HK-2 (cell line): ENCODE measurements at regions not wholly inside any gene's neighbourhood (a gene's known extent, or its start where the extent isn't known, plus 50 kb on each side); places are given as distances from the start of the nearest gene placed in this dataset.
"Not testable (repeated sequence)": the region's sequence is repeated elsewhere in the genome, so short reads cannot be mapped to it uniquely, and the experiment has no call there.

Experiments used
- DNase-seq: peaks from one replicate; pipeline ENCODE4 v3.0.0-alpha.2; 2018; ENCODE audit not compliant: unreplicated experiment

- no peak for DNase-seq
These were observed 1339.2 kb upstream of the TENM4 start for GRCh38 chr11:80779905-80780605.

DNA sequence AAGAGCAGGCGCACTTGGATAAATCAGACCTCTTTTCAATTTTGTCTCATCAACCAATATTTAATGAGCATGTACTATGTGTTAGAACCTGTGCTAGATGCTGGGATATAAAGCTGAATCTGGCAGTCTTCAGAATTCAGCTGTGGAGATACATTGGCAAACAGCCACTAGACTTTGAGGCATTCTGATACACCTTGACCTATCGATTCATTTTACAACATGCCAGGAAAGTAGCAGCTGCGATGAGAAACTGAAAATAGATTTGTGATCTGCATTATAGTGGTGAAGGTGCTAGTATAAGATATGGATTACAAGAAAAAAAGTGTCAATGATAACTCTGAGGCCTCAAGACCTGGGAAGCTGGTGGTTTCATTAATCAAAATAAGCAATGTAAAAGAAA, 1338.1 kb upstream of the TENM4 start:
- DNase-seq: no peak

DNA sequence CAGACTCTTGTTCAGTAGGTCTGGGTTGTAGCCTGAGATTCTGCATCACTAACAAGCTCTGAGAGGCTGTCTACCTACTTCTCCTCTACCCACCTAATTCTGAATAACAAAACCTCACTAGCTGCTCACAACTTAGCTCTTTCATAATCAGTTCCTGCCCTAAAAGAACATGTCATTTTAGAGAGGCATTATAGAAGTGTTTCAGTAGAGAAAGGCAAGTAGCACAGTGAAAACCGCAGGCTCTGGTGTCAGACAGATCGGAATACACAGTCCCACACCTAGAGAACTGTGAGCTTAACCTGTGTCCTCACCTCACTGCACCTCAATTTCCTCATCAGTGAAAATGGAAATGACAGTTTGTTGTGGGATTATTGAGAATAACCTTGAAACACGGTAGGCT, 1337.6 kb upstream of the TENM4 start:
- no peak for DNase-seq

GRCh38 chr11:80773919-80774318, 1333.1 kb upstream of the TENM4 start:
- no peak for DNase-seq

- no peak for DNase-seq
These were observed 1330.2 kb upstream of the TENM4 start for GRCh38 chr11:80771017-80771416.

GRCh38 chr11:80758787-80759186, 1318.0 kb upstream of the TENM4 start:
- DNase-seq: no peak

DNA sequence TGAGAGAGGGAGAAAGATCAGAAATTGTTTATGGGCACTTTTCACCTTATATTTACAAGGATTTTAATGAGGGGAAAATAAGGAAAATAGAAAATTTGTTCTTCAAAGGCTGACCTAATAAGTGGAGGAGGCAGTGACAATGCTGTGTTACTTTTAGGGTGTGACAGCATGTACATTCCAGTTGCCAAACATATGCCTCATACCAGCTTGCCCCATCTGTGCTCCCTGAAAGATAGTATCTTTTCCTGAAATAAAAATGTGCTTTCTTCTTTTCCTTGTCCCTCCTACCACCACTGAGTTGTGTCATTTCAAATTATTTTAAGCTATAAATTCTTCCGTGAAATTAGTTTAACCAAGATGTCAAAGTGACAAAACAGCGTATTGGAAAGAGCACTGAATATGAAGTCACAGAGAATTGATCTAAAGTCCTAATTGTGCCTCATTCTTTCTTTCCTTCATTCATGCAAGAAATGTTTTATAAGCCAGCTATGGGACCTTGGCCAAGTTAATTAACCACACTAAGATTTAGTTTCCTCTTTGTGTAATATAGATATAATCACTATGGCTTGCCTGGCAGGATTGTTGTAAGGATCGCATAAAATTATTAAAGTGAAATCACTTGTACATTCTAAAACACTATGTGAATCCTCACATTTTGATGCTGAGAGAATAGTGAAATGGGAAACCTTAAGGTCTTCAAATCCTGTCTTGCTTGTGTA, 1307.5 kb upstream of the TENM4 start:
- DNase-seq: no peak

- no peak for DNase-seq
These were observed 1305.5 kb upstream of the TENM4 start for GRCh38 chr11:80746300-80746699.

GRCh38 chr11:80745416-80745815, 1304.6 kb upstream of the TENM4 start:
- no peak for DNase-seq

DNA sequence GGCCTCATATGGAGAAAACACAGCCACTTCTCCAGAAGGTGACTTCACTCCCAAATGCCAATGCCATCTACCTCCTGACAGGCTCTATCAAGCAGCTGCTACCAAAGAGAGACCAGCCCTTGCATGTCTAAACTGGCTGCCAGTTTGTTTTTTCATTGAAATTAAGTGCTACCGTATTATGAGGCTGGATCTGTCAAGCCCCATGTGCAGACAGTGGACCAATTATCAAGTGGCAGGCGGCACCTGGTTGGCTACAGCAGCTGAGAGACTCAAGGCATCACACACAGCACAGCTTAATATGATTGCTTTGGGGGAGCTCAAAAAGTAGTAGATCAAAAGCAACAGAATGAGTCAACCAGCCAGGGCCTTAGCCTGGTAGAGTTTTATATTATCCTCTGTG, 1293.0 kb upstream of the TENM4 start:
- DNase-seq: no peak

DNA sequence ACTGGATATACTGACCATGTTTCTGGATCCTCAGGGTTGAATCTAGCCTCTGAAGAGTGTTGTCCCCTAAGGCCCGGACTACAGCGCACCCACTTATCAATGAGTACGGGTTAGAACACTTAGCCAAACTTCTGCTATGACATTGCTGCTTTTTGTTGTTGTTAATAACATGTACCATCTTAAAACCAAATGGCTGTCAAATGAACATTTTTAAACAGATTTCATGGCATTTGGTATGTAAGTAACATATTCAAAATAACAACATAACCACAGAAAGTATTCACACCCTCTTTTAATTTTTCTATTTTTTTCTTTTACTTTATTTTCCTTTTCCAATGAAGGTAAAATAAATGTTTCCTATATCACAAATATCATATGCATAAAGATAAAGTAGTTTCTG, 1292.5 kb upstream of the TENM4 start:
- no peak for DNase-seq

GRCh38 chr11:80727315-80727714, 1286.5 kb upstream of the TENM4 start:
- peak; percentile 7 for DNase-seq

GRCh38 chr11:80726236-80726635, 1285.4 kb upstream of the TENM4 start:
- no peak for DNase-seq

DNA sequence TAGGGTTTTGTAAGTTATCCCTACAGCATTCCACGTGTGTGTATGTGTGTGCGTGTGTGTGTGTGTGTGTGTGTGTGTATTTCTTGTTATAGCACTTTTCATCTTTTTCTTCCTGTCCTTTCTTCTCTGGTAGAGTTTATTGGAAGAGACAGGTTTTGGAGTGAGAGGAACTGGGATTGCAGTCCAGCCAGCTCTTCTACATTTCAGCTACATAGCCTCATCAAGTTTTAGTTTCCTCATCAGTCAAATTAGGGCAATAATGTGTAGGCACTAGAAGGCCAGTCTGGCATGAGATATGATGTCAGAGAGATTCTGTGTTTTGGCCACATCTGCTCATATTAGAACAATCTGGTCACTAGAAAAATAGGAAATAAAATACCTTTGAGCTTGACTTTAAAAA, 1283.5 kb upstream of the TENM4 start:
- DNase-seq: no peak

DNA sequence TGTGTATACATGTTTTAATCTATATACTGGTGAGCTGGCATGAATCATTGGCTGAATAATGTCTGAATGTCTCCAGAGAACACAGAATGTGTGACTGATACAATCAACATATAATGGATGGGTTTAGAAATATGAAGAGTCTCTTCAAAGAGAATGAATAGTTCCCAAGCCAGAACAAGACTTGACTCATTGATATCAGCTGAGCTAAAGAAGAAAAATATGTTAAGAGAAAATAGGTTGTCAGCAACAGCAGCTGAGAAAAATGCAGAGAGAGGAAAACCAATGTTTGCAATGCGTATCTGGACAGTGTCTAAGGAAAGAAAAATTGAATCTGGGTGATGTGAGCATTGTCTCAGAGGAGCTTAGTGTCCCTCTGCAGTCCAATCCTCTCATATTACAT, 1281.8 kb upstream of the TENM4 start:
- no peak for DNase-seq

DNA sequence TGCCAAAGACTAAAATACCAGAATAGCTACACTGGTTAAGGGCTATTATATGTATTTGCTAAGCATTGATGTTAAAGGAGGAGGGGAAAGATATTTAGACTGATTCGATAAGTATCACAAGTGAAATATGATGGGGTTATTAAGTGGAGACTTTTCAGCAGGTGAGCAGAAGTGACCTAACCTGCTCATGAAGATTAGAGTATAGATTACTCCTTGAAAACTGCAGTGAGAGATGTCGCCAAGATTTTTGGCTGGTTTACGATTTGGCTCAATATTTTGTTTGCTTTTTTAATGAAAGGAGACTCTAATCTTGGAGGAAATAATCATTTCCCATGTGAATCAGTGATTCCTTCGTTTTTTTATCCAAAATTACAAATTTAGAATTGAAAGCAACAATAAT, 1279.5 kb upstream of the TENM4 start:
- DNase-seq: no peak

DNA sequence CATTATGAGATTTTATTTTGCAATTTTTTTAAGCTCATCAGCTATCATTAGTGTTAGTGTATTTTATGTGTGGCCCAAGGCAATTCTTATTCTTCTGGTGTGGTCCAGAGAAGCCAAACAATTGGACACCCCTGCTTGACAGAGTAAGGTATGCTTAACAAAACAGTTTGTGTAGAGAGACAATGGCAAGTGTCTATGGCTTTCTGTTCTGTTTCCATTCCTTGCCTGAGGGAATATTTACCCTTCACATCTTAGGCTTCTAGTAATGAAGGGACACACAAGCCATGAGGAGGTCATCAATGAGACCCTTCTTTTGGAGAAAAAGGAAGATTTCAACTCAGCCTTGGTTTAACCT, 1278.4 kb upstream of the TENM4 start:
- no peak for DNase-seq

DNA sequence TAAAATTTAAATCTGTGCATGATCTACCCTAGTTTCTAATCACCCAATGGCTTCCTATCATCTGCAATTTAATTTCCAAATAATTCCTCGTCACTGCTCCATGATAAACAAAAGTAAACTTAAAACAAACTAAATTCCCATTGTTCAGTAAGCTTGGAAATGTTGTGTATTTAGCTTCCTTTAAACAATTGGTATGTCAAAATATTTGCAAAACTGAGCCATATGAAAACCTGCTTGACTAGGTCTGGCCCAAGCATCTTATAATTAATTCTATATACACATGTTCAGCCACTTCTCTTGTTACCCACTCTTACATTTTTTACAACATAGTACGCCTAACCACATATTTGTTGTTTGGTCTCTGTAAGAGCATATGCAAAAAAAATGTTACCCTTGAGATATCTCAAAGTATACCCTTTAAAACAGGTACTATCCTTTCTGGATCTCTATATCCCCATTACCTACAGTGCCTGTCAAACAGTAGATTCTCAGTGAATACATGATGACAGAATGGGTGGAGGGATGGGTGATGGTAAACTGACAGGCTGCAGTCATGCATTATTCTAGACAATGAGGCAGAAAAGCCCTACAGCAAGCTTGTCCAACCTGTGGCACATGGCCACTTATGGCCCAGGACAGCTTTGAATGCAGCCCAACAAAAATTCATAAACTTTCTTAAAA, 1277.9 kb upstream of the TENM4 start:
- no peak for DNase-seq

DNA sequence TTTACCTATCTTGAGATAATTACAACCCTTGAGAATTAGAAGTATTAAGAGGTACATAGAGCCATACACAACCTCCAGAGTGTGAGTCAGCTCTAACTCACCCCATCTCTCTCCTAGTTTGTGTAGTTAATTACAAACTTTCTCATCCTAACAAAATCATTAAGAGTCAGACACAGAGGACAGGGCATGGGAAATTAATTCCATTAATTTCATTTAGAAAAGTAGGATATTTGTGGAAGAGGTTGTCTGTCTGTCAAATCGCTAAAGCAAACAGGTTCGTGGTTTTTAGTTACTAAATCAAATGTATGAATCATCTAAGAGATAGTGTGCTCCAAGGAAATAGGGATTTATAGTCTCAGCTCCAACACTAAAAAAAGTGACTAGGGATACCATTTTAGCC, 1261.4 kb upstream of the TENM4 start:
- DNase-seq: no peak

- no peak for DNase-seq
These were observed 1259.6 kb upstream of the TENM4 start for GRCh38 chr11:80700386-80700785.

- DNase-seq: not testable (repeated sequence)
These were observed 1258.8 kb upstream of the TENM4 start for GRCh38 chr11:80699406-80700177.

DNA sequence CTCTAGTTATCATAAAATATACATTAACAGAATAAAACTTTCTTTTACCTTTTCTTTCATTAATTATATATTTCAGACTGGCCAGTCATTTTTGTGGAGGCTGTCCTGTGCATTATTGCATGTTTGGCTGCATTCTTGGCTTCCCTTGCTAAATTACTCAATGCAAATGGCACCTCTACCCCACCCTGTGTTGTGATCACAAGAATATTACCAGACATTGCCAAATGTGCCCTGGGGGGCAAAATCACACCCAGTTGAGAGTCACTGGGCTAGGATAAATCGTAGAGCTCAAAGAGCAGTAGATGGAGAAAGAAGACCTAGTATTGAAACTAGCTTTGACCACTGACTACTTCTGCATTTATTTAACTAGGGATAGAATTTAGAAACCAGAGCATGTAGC, 1257.8 kb upstream of the TENM4 start:
- no peak for DNase-seq
